MM.1S (cell line): ENCODE measurements at regions not wholly inside any gene's neighbourhood (a gene's known extent, or its start where the extent isn't known, plus 50 kb on each side); places are given as distances from the start of the nearest gene placed in this dataset.
A peak's percentile ranks its signal among the peaks of the same experiment; 100 is the strongest.

ENCODE experiments used
- CTCF ChIP-seq: fragments of 300-600 bp; sonication (generic); IDR thresholded peaks from 2 replicates; pipeline ENCODE4 v1.5.1; 2016; ENCODE audit warnings: antibody characterized with exemption, low read length, mixed read lengths
- EZH2 ChIP-seq: fragments of 300-600 bp; sonication (generic); optimal IDR thresholded peaks from 2 replicates; pipeline ENCODE3; 2017; ENCODE audit warnings: low read depth, mild to moderate bottlenecking, antibody characterized with exemption, low read length, mixed read lengths

- TF ChIP-seq EZH2 (no peak), CTCF (peak; percentile 67)
Measured at GRCh38 chr2:216777637-216778273, 82.1 kb downstream of the TNP1 start.
